OCI-M2 (cell line): ENCODE measurements at regions not wholly inside any gene's neighbourhood (a gene's known extent, or its start where the extent isn't known, plus 50 kb on each side); places are given as distances from the start of the nearest gene placed in this dataset.

ENCODE experiments used
- DNase-seq: peaks from one replicate; lab custom pipeline; 2025; ENCODE audit not compliant: unreplicated experiment; lab: John Stamatoyannopoulos, UW

- DNase-seq = no peak
Observed at GRCh38 chr6:98782772-98783171, 51.6 kb upstream of the POU3F2 start.

- no peak for DNase-seq
Observed at GRCh38 chr6:98783578-98783977, 50.8 kb upstream of the POU3F2 start.
